ENCODE measurements at regions not wholly inside any gene's neighbourhood (a gene's known extent, or its start where the extent isn't known, plus 50 kb on each side); places are given as distances from the start of the nearest gene placed in this dataset.
A peak's percentile ranks its signal among the peaks of the same experiment; 100 is the strongest.

- Histone ChIP-seq H3K4me2 (no peak overlapping the region), H3K4me1 (no peaks in the 10 kb centered on the region), H3K27ac (no peak overlapping the region), H3K27me3 (no peaks in the 10 kb centered on the region), H3K9ac (no peak overlapping the region), H4K20me1 (no peaks in the 10 kb centered on the region), H3K9me3 (replicated peaks in 1 of 11) (peaks cover 0 to 5% (median 0%) of the 10 kb centered on the region in 11 experiments; a peak in 1 of 22 replicates), H3K36me3 (no peaks in the 10 kb centered on the region), H3K4me3 (no peak overlapping the region)
- TF ChIP-seq Cebpa-rat (IDR thresholded peaks at IDR 0.05): no peak
Measured at GRCh38 chr3:70780790-70781189, 468.4 kb upstream of the MDFIC2 start.

- H3K4me3 ChIP-seq: no peak overlapping the region
Measured at GRCh38 chr3:70779296-70779695, 466.9 kb upstream of the MDFIC2 start.

GRCh38 chr3:70776081-70776480 lies 463.6 kb upstream of the MDFIC2 start:
- Histone ChIP-seq H3K4me3 (no peak overlapping the region), H3K27ac (no peak overlapping the region), H4K20me1 (no peaks in the 10 kb centered on the region), H3K36me3 (no peaks in the 10 kb centered on the region), H3K9me3 (replicated peaks in 1 of 11) (peaks cover 0 to 5% (median 0%) of the 10 kb centered on the region in 11 experiments; a peak in 1 of 22 replicates), H3K4me1 (peaks cover 0 to 14% (median 0%) of the 10 kb centered on the region in 10 experiments; a peak in 6 of 20 replicates), H3K4me2 (no peak overlapping the region), H3K9ac (no peak overlapping the region), H3K27me3 (no peaks in the 10 kb centered on the region)
- no peak for TF ChIP-seq Cebpa-rat (IDR thresholded peaks at IDR 0.05)

More at GRCh38 chr3:70779296-70779695, 466.9 kb upstream of the MDFIC2 start:
- no peak for TF ChIP-seq Cebpa-rat (IDR thresholded peaks at IDR 0.05)
- no peaks in the 10 kb centered on the region for H4K20me1 ChIP-seq
- H3K4me2 ChIP-seq: no peak overlapping the region
- no peaks in the 10 kb centered on the region for H3K4me1 ChIP-seq
- H3K9ac ChIP-seq: no peak overlapping the region
- no peaks in the 10 kb centered on the region for H3K27me3 ChIP-seq
- no peaks in the 10 kb centered on the region for H3K36me3 ChIP-seq
- H3K27ac ChIP-seq: no peak overlapping the region
- peaks cover 0 to 5% (median 0%) of the 10 kb centered on the region in 11 experiments; a peak in 1 of 22 replicates for H3K9me3 ChIP-seq (replicated peaks in 1 of 11)

GRCh38 chr3:70775257-70775656 lies 462.8 kb upstream of the MDFIC2 start:
- Histone ChIP-seq H3K27ac (no peak overlapping the region), H3K27me3 (no peaks in the 10 kb centered on the region), H3K9ac (no peak overlapping the region), H4K20me1 (no peaks in the 10 kb centered on the region), H3K4me2 (no peak overlapping the region), H3K4me3 (no peak overlapping the region), H3K4me1 (peaks cover 0 to 19% (median 0%) of the 10 kb centered on the region in 10 experiments; a peak in 6 of 20 replicates), H3K9me3 (replicated peaks in 1 of 11) (peaks cover 0 to 5% (median 0%) of the 10 kb centered on the region in 11 experiments; a peak in 1 of 22 replicates), H3K36me3 (no peaks in the 10 kb centered on the region)
- TF ChIP-seq Cebpa-rat (IDR thresholded peaks at IDR 0.05): no peak

- Histone ChIP-seq H3K27me3 (no peaks in the 10 kb centered on the region), H3K4me1 (peaks cover 0 to 19% (median 0%) of the 10 kb centered on the region in 10 experiments; a peak in 6 of 20 replicates), H3K27ac (no peak overlapping the region), H4K20me1 (no peaks in the 10 kb centered on the region), H3K9ac (no peak overlapping the region), H3K4me3 (no peak overlapping the region), H3K4me2 (no peak overlapping the region), H3K9me3 (replicated peaks in 1 of 11) (peaks cover 0 to 5% (median 0%) of the 10 kb centered on the region in 11 experiments; a peak in 1 of 22 replicates), H3K36me3 (no peaks in the 10 kb centered on the region)
- TF ChIP-seq Cebpa-rat (IDR thresholded peaks at IDR 0.05): no peak
Measured at GRCh38 chr3:70774641-70775040, 462.2 kb upstream of the MDFIC2 start.

GRCh38 chr3:70771426-70772147 lies 459.1 kb upstream of the MDFIC2 start:
- Histone ChIP-seq H3K4me2 (peak overlapping the region in 3 of 11 experiments; percentile 30 to 54 (median 43); a peak in 5 of 22 replicates), H3K9ac (no peak overlapping the region), H3K9me3 (replicated peaks in 1 of 11) (no peaks in the 10 kb centered on the region), H4K20me1 (no peaks in the 10 kb centered on the region), H3K27me3 (no peaks in the 10 kb centered on the region), H3K4me1 (peaks cover 0 to 19% (median 0%) of the 10 kb centered on the region in 10 experiments; a peak in 6 of 20 replicates), H3K4me3 (no peak overlapping the region), H3K36me3 (no peaks in the 10 kb centered on the region), H3K27ac (peak overlapping the region in 2 of 11 experiments; percentile 33 to 47; a peak in 3 of 22 replicates)
- no peak for TF ChIP-seq Cebpa-rat (IDR thresholded peaks at IDR 0.05)

GRCh38 chr3:70770650-70771049 lies 458.2 kb upstream of the MDFIC2 start:
- Histone ChIP-seq H3K4me2 (peak overlapping the region in 1 of 11 experiments; percentile 43; a peak in 2 of 22 replicates), H3K27ac (0 out of 22 replicates have a peak overlapping the region, but pooled peaks of 1 of the 11 experiments have one; percentile 33), H3K27me3 (no peaks in the 10 kb centered on the region), H3K36me3 (no peaks in the 10 kb centered on the region), H4K20me1 (no peaks in the 10 kb centered on the region), H3K9ac (no peak overlapping the region), H3K9me3 (replicated peaks in 1 of 11) (no peaks in the 10 kb centered on the region), H3K4me3 (no peak overlapping the region), H3K4me1 (peaks cover 0 to 19% (median 0%) of the 10 kb centered on the region in 10 experiments; a peak in 6 of 20 replicates)
- no peak for TF ChIP-seq Cebpa-rat (IDR thresholded peaks at IDR 0.05)

- Histone ChIP-seq H3K9me3 (replicated peaks in 1 of 11) (no peaks in the 10 kb centered on the region), H3K36me3 (no peaks in the 10 kb centered on the region), H4K20me1 (no peaks in the 10 kb centered on the region), H3K4me3 (no peak overlapping the region), H3K4me2 (no peak overlapping the region), H3K27me3 (no peaks in the 10 kb centered on the region), H3K4me1 (peaks cover 0 to 9% (median 0%) of the 10 kb centered on the region in 10 experiments; a peak in 6 of 20 replicates), H3K27ac (no peak overlapping the region), H3K9ac (no peak overlapping the region)
- no peak for TF ChIP-seq Cebpa-rat (IDR thresholded peaks at IDR 0.05)
Measured at GRCh38 chr3:70766301-70766700, 453.9 kb upstream of the MDFIC2 start.

GRCh38 chr3:70763894-70764293 lies 451.5 kb upstream of the MDFIC2 start:
- Histone ChIP-seq H3K9me3 (replicated peaks in 1 of 11) (no peaks in the 10 kb centered on the region), H3K4me1 (no peaks in the 10 kb centered on the region)
- no peak for TF ChIP-seq Cebpa-rat (IDR thresholded peaks at IDR 0.05)

More at GRCh38 chr3:70763894-70764293, 451.5 kb upstream of the MDFIC2 start:
- Histone ChIP-seq H3K4me3 (no peak overlapping the region), H3K27ac (no peak overlapping the region), H3K27me3 (no peaks in the 10 kb centered on the region), H4K20me1 (no peaks in the 10 kb centered on the region), H3K9ac (no peak overlapping the region), H3K4me2 (no peak overlapping the region), H3K36me3 (no peaks in the 10 kb centered on the region)
